H1 (cell line): ENCODE measurements at regions not wholly inside any gene's neighbourhood (a gene's known extent, or its start where the extent isn't known, plus 50 kb on each side); places are given as distances from the start of the nearest gene placed in this dataset.

Experiments
- CHD2 ChIP-seq: IDR thresholded peaks from 2 replicates; pipeline ENCODE4 v1.6.1; 2012; ENCODE audit warnings: low read length, improper control_type of control experiment
- CHD7 ChIP-seq: fragments of 300-600 bp; sonication (generic); IDR thresholded peaks from 2 replicates; pipeline ENCODE4 v1.7.1; 2012; ENCODE audit warnings: low read length, moderate library complexity, mild to moderate bottlenecking, inconsistent platforms; ENCODE audit not compliant: insufficient replicate concordance
- EP300 ChIP-seq, 2 experiments: IDR thresholded peaks; 1 replicate in 1 of 2; 2 replicates in 1 of 2; pipeline ENCODE4 v1.6.1; 2011 to 2012; ENCODE audit warnings: low read depth in 2 of 2, low read length in 2 of 2, mild to moderate bottlenecking in 2 of 2, borderline replicate concordance in 1 of 2, inconsistent platforms in 1 of 2, moderate library complexity in 1 of 2
- MAX ChIP-seq: IDR thresholded peaks from 2 replicates; pipeline ENCODE4 v1.6.1; 2012; ENCODE audit warnings: inconsistent platforms
- RBBP5 ChIP-seq: IDR thresholded peaks from 2 replicates; pipeline ENCODE4 v1.7.1; 2012; ENCODE audit warnings: low read depth, mild to moderate bottlenecking, inconsistent platforms, low read length, moderate library complexity, borderline replicate concordance
- SP2 ChIP-seq: IDR thresholded peaks from 2 replicates; pipeline ENCODE4 v1.6.1; 2012; ENCODE audit warnings: mild to moderate bottlenecking, low read length, inconsistent platforms
- SRF ChIP-seq: IDR thresholded peaks from 2 replicates; pipeline ENCODE4 v1.6.1; 2011; ENCODE audit warnings: mild to moderate bottlenecking, low read depth, low read length, moderate library complexity
- TAF1 ChIP-seq: IDR thresholded peaks from 2 replicates; pipeline ENCODE4 v1.6.1; 2011; ENCODE audit warnings: mild to moderate bottlenecking, low read depth, low read length
- TAF7 ChIP-seq: optimal IDR thresholded peaks from 2 replicates; pipeline ENCODE3; 2011; ENCODE audit warnings: low read depth, mild to moderate bottlenecking, inconsistent platforms, low read length, moderate library complexity, borderline replicate concordance
- TEAD4 ChIP-seq: IDR thresholded peaks from 2 replicates; pipeline ENCODE4 v1.6.1; 2012; ENCODE audit warnings: low read depth, low read length, inconsistent platforms, mixed read lengths
- ZNF274 ChIP-seq: IDR thresholded peaks from 2 replicates; pipeline ENCODE4 v1.7.0; 2012; ENCODE audit warnings: low read length, borderline replicate concordance; ENCODE audit errors: extremely low read depth

- no peak for TF ChIP-seq TAF7
- 0 out of 2 replicates have a peak, but pooled peaks have one; percentile 18 for TF ChIP-seq MAX
- TF ChIP-seq SRF = peak; percentile 13; the same call in 1 of the 2 replicates
- no peak for TF ChIP-seq SP2
- TF ChIP-seq RBBP5 = peak; percentile 99
- TF ChIP-seq CHD2 = no peak
- TF ChIP-seq TEAD4 = peak; percentile 89
- peak; percentile 42; the same call in 1 of the 2 replicates for TF ChIP-seq TAF1
- TF ChIP-seq EP300 (IDR thresholded peaks at IDR 0.05; ENCODE audit: borderline replicate concordance in 1 of 2, low read depth in 2 of 2, low read length in 2 of 2) = peak in 1 of 2 experiments; percentile 56; a peak in 1 of 3 replicates
- no peak for TF ChIP-seq ZNF274
- TF ChIP-seq CHD7 = no peak
Observed at GRCh38 chr7:28891192-28891875, 66.8 kb downstream of the TRIL start (continued).
